GM12864 (cell line): ENCODE measurements at regions not wholly inside any gene's neighbourhood (a gene's known extent, or its start where the extent isn't known, plus 50 kb on each side); places are given as distances from the start of the nearest gene placed in this dataset.

Experiments used
- DNase-seq: peaks from one replicate; pipeline ENCODE4 v3.0.0-alpha.2; 2011; ENCODE audit warnings: low read depth
- H3K4me3 ChIP-seq: 2 replicates; pipeline ENCODE4 v1.5.1; 2011; ENCODE audit warnings: mild to moderate bottlenecking, low read depth, low read length, control low read depth
- TF ChIP-seq, protein P1 (sequence below): IDR thresholded peaks from 2 replicates; pipeline ENCODE4 v1.5.1; 2011; ENCODE audit warnings: low read depth, mild to moderate bottlenecking, moderate library complexity, low read length, control low read depth, inconsistent platforms; ENCODE audit errors: missing control alignments

- H3K4me3 ChIP-seq: no peak overlapping the region
- no peak for DNase-seq
- TF ChIP-seq, protein P1, sequence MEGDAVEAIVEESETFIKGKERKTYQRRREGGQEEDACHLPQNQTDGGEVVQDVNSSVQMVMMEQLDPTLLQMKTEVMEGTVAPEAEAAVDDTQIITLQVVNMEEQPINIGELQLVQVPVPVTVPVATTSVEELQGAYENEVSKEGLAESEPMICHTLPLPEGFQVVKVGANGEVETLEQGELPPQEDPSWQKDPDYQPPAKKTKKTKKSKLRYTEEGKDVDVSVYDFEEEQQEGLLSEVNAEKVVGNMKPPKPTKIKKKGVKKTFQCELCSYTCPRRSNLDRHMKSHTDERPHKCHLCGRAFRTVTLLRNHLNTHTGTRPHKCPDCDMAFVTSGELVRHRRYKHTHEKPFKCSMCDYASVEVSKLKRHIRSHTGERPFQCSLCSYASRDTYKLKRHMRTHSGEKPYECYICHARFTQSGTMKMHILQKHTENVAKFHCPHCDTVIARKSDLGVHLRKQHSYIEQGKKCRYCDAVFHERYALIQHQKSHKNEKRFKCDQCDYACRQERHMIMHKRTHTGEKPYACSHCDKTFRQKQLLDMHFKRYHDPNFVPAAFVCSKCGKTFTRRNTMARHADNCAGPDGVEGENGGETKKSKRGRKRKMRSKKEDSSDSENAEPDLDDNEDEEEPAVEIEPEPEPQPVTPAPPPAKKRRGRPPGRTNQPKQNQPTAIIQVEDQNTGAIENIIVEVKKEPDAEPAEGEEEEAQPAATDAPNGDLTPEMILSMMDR: no peak
Measured at GRCh38 chr16:86730597-86730996, 152.2 kb downstream of the FOXL1 start.

GRCh38 chr16:86732621-86733295, 154.4 kb downstream of the FOXL1 start:
- no peak overlapping the region for H3K4me3 ChIP-seq
- TF ChIP-seq, protein P1: no peak
- DNase-seq: no peak

DNA sequence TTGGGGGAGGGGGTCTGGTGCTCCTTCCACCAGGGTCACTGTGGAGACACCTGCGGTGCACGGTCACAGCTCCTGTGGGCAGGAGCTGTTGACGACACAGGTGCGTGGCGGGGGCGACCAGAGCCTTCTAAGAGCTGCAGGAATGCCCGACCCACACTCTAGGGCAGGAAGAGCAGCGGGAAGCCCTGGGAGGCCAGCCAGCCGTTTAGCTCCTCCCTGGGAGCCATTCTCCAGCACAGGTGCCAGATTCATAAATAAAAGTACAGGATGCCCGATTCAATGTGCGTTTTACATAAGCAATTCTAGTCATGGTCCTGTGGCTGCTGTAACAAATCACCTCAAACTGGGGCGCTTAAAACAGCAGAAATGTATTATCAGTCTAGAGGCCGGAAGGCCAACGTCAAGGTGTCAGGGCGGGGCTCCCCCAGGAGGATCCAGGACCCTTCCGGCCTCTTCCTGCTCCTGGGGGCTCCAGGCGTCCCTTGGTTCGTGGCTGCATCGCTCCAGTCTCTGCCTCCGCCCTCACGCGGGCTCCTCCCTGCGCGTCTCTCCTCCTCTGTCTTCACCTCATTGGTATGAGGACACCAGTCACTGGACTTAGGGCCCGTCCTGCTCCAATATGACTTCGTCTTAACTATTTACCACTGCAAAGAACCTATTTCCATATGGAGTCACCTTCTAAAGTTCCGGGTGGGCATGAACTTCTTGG, 155.4 kb downstream of the FOXL1 start:
- TF ChIP-seq, protein P1: no peak
- no peak for DNase-seq
- H3K4me3 ChIP-seq: no peak overlapping the region

DNA sequence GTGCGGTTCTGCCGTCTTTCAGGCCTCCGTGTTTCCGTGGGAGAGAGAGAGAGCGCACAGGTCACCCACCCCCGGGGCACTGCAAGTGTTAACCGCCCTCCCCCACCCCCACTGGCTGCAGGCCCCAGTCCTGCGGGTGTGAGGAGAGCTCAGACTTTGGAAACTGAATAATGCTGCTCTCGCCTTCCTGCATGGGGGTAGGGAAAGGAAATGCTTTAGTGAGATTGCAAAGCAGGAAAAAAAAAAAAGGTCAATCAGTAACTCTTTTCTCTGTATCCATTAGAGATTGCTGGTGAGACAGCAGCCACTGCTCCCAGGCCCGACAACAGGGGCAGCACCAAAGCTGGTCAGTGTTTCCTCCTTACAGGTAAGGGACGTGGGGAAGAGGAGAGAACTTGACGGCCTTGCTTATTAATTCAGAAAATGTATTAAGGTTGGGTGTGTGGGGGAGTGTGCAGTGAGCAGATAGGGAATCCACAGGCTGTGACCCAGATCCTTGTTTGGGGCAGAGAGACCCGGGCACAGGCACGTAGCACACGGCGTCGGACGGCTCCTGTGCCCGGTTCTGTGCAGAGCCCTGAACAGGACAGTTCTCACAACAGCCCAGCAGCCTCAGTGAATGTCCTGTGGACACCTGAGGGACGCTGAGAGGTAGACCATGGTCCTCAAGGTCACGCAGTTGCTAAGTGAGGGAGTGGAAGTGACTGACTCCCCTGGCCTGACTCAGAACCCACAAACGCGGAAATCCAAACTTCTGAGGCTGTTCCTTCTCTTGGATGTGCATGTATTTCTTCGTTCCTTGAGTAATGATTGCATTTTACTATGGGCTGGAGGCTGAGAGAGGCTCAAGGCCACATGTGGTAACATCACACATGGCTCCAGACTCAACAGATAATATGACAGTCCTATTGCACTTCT, 156.5 kb downstream of the FOXL1 start:
- TF ChIP-seq, protein P1: no peak
- DNase-seq: no peak
- no peak overlapping the region for H3K4me3 ChIP-seq

DNA sequence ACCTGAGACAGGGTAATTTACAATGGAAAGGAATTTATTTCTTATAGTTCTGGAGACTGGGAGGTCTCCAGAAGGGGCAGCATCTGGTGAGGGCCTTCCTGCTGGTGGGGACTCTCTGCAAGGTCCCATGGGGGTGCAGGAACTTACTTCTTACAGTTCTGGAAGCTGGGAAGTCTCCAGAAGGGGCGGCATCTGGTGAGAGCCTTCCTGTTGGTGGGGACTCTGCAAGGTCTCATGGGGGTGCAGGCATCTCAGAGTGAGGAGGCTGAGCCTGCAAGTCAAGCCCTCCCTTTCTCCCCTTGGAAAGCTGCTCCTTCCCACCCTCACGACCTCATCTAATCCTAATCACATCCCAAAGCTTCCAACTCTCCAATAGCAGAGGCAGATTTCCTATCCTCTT, 157.4 kb downstream of the FOXL1 start:
- DNase-seq: no peak
- H3K4me3 ChIP-seq: no peak overlapping the region
- TF ChIP-seq, protein P1: no peak

DNA sequence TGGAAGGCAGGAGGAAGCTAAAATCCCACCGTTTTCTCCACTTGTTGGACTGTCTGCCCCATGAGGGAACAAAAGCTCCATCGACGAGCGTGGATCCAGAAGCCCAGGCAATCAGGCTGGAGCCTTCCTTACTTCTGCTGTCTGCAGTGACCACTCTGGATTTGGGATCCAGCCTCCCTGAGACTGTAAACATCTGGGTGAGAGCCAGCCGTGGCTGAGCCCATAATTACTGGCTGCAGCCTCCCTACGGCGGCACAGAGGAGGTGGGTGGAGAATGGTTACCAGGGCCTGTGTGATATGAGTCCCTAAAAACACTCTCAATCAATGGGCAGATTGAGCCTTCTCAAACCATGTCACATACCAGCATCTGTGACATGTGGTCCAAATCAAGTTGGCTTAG, 158.2 kb downstream of the FOXL1 start:
- no peak overlapping the region for H3K4me3 ChIP-seq
- TF ChIP-seq, protein P1: no peak
- no peak for DNase-seq
